Spinal cord (tissue), 9 donors: ENCODE measurements at regions not wholly inside any gene's neighbourhood (a gene's known extent, or its start where the extent isn't known, plus 50 kb on each side); places are given as distances from the start of the nearest gene placed in this dataset.

Experiments
- DNase-seq, 6 donors: peaks; one replicate each; pipeline versions ENCODE4 v3.0.0 to v3.0.0-alpha.2; 2013 to 2015; ENCODE audit warnings: low spot score in 6 of 6, low read depth in 4 of 6
- H3K27ac ChIP-seq: one replicate; pipeline ENCODE4 v1.5.1; 2013; ENCODE audit warnings: low read depth, low read length, control low read depth
- H3K27me3 ChIP-seq: one replicate; pipeline ENCODE4 v1.6.1; 2013; ENCODE audit warnings: low read length; ENCODE audit not compliant: control insufficient read depth, insufficient read depth
- H3K36me3 ChIP-seq: one replicate; pipeline ENCODE4 v1.6.1; 2013; ENCODE audit warnings: low read length; ENCODE audit not compliant: control insufficient read depth, insufficient read depth
- H3K4me1 ChIP-seq: one replicate; pipeline ENCODE4 v1.6.1; 2013; ENCODE audit warnings: low read length; ENCODE audit not compliant: control insufficient read depth, insufficient read depth
- H3K4me3 ChIP-seq: one replicate; pipeline ENCODE4 v1.5.1; 2013; ENCODE audit warnings: low read depth, low read length, control low read depth
- H3K9me3 ChIP-seq: one replicate; pipeline ENCODE4 v1.6.1; 2013; ENCODE audit warnings: low read length; ENCODE audit not compliant: control insufficient read depth, insufficient read depth
- WGBS: methylation state at CpG from one replicate; pipeline ENCODE4 v1.1.5; 2013; ENCODE audit warnings: missing lambda C conversion rate; ENCODE audit not compliant: insufficient coverage; 5-methylcytosine and 5-hydroxymethylcytosine counted together
- donor health status: healthy.

GRCh38 chr11:95378789-95379188, 147.8 kb upstream of the SESN3 start:
- no peaks in the 10 kb centered on the region for H3K4me1 ChIP-seq
- no peak for DNase-seq
- H3K27ac ChIP-seq = no peak overlapping the region
- no peaks in the 10 kb centered on the region for H3K27me3 ChIP-seq
- no peaks in the 10 kb centered on the region for H3K36me3 ChIP-seq
- no peak overlapping the region for H3K4me3 ChIP-seq
- WGBS = 83% methylated on average over 1 of the region's 1 CpG
- H3K9me3 ChIP-seq = no peaks in the 10 kb centered on the region

- Histone ChIP-seq H3K4me1 (no peaks in the 10 kb centered on the region), H3K27me3 (no peaks in the 10 kb centered on the region), H3K9me3 (no peaks in the 10 kb centered on the region), H3K4me3 (no peak overlapping the region), H3K36me3 (no peaks in the 10 kb centered on the region), H3K27ac (no peak overlapping the region)
- DNase-seq = no peak
- WGBS = no CpG with 5 or more reads among the region's 2 CpGs
Observed at GRCh38 chr11:95378111-95378510, 147.1 kb upstream of the SESN3 start.

- no peaks in the 10 kb centered on the region for H3K27me3 ChIP-seq
- no peaks in the 10 kb centered on the region for H3K9me3 ChIP-seq
- peak in 1 of 6 donors; percentile 54 for DNase-seq
- no peaks in the 10 kb centered on the region for H3K4me1 ChIP-seq
- WGBS = 51% methylated on average over 3 of the region's 3 CpGs
- H3K36me3 ChIP-seq = no peaks in the 10 kb centered on the region
- H3K27ac ChIP-seq = no peak overlapping the region
- no peak overlapping the region for H3K4me3 ChIP-seq
Observed at GRCh38 chr11:95375886-95376285, 144.9 kb upstream of the SESN3 start.

GRCh38 chr11:95375451-95375850, 144.4 kb upstream of the SESN3 start:
- H3K4me3 ChIP-seq = no peak overlapping the region
- H3K27me3 ChIP-seq = no peaks in the 10 kb centered on the region
- no peaks in the 10 kb centered on the region for H3K4me1 ChIP-seq
- no peak overlapping the region for H3K27ac ChIP-seq
- H3K36me3 ChIP-seq = no peaks in the 10 kb centered on the region
- DNase-seq = no peak
- H3K9me3 ChIP-seq = no peaks in the 10 kb centered on the region
- WGBS = no CpG with 5 or more reads among the region's 1 CpG

- H3K27me3 ChIP-seq = no peaks in the 10 kb centered on the region
- no peak for DNase-seq
- no peak overlapping the region for H3K27ac ChIP-seq
- 100% methylated on average over 1 of the region's 4 CpGs for WGBS
- peaks cover 3% of the 10 kb centered on the region for H3K4me1 ChIP-seq
- H3K4me3 ChIP-seq = no peak overlapping the region
- H3K36me3 ChIP-seq = no peaks in the 10 kb centered on the region
- H3K9me3 ChIP-seq = no peaks in the 10 kb centered on the region
Observed at GRCh38 chr11:95374105-95374504, 143.1 kb upstream of the SESN3 start.

- Histone ChIP-seq H3K4me3 (no peak overlapping the region), H3K36me3 (no peaks in the 10 kb centered on the region), H3K27me3 (no peaks in the 10 kb centered on the region), H3K4me1 (peaks cover 3% of the 10 kb centered on the region), H3K9me3 (no peaks in the 10 kb centered on the region), H3K27ac (no peak overlapping the region)
- DNase-seq = peak in 1 of 6 donors; percentile 52
- 100% methylated on average over 1 of the region's 1 CpG for WGBS
Observed at GRCh38 chr11:95373241-95373640, 142.2 kb upstream of the SESN3 start.

GRCh38 chr11:95372097-95372656, 141.2 kb upstream of the SESN3 start:
- Histone ChIP-seq H3K4me1 (peaks cover 6% of the 10 kb centered on the region), H3K36me3 (no peaks in the 10 kb centered on the region), H3K27me3 (no peaks in the 10 kb centered on the region), H3K9me3 (no peaks in the 10 kb centered on the region), H3K27ac (no peak overlapping the region), H3K4me3 (no peak overlapping the region)
- no peak for DNase-seq
- WGBS = 80% methylated on average over 1 of the region's 1 CpG

GRCh38 chr11:95371153-95371552, 140.2 kb upstream of the SESN3 start:
- Histone ChIP-seq H3K36me3 (no peaks in the 10 kb centered on the region), H3K27ac (no peak overlapping the region), H3K4me3 (no peak overlapping the region), H3K27me3 (no peaks in the 10 kb centered on the region), H3K9me3 (no peaks in the 10 kb centered on the region), H3K4me1 (peaks cover 6% of the 10 kb centered on the region)
- DNase-seq = no peak
- no CpG with 5 or more reads among the region's 1 CpG for WGBS

GRCh38 chr11:95367726-95368125, 136.7 kb upstream of the SESN3 start:
- H3K27me3 ChIP-seq = no peaks in the 10 kb centered on the region
- WGBS = no CpG with 5 or more reads among the region's 4 CpGs
- H3K36me3 ChIP-seq = no peaks in the 10 kb centered on the region
- H3K4me3 ChIP-seq = no peak overlapping the region
- H3K27ac ChIP-seq = no peak overlapping the region
- H3K4me1 ChIP-seq = peaks cover 6% of the 10 kb centered on the region
- no peaks in the 10 kb centered on the region for H3K9me3 ChIP-seq
- peak in 2 of 6 donors; percentile 34 to 56 for DNase-seq

GRCh38 chr11:95365348-95365747, 134.3 kb upstream of the SESN3 start:
- Histone ChIP-seq H3K4me3 (no peak overlapping the region), H3K27me3 (no peaks in the 10 kb centered on the region), H3K4me1 (peaks cover 6% of the 10 kb centered on the region), H3K9me3 (no peaks in the 10 kb centered on the region), H3K36me3 (no peaks in the 10 kb centered on the region), H3K27ac (no peak overlapping the region)
- no peak for DNase-seq
- 82% methylated on average over 3 of the region's 3 CpGs for WGBS
